HG02759 (cell line): ENCODE measurements at regions not wholly inside any gene's neighbourhood (a gene's known extent, or its start where the extent isn't known, plus 50 kb on each side); places are given as distances from the start of the nearest gene placed in this dataset.

Experiments used
- ATAC-seq: cut with Tn5 transposase; IDR thresholded peaks from one replicate; pipeline ENCODE4 v1.9.1; 2021; ENCODE audit warnings: mild to moderate bottlenecking, moderate library complexity; ENCODE audit not compliant: unreplicated experiment

GRCh38 chr7:46839651-46840050 is 742.3 kb downstream of the TNS3 start:
- ATAC-seq, result no peak

GRCh38 chr7:46838463-46838862 is 743.4 kb downstream of the TNS3 start:
- ATAC-seq, result no peak

- ATAC-seq, result no peak
Measured at GRCh38 chr7:46835556-46835955, 746.4 kb downstream of the TNS3 start.

- ATAC-seq, result no peak
Measured at GRCh38 chr7:46834921-46835320, 747.0 kb downstream of the TNS3 start.

GRCh38 chr7:46833197-46833596 is 748.7 kb downstream of the TNS3 start:
- ATAC-seq, result no peak

GRCh38 chr7:46832136-46832535 is 749.8 kb downstream of the TNS3 start:
- ATAC-seq, result no peak

DNA sequence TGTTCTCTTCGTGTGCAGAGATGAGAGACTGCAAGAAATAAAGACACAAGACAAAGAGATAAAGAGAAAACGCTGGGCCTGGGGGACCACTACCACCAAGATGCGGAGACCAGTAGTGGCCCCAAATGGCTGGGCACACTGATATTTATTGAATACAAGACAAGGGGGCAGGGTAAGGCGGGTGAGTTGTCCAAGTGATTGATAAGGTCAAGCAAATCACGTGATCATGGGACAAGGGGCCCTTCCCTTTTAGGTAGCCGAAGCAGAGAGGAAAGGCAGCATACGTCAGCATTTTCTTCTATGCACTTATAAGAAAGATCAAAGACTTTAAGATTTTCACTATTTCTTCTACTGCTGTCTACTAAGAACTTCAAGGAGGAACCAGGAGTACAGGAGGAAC is 762.1 kb downstream of the TNS3 start:
- no peak for ATAC-seq

- ATAC-seq, result no peak
Measured at GRCh38 chr7:46814516-46815250, 767.2 kb downstream of the TNS3 start.

DNA sequence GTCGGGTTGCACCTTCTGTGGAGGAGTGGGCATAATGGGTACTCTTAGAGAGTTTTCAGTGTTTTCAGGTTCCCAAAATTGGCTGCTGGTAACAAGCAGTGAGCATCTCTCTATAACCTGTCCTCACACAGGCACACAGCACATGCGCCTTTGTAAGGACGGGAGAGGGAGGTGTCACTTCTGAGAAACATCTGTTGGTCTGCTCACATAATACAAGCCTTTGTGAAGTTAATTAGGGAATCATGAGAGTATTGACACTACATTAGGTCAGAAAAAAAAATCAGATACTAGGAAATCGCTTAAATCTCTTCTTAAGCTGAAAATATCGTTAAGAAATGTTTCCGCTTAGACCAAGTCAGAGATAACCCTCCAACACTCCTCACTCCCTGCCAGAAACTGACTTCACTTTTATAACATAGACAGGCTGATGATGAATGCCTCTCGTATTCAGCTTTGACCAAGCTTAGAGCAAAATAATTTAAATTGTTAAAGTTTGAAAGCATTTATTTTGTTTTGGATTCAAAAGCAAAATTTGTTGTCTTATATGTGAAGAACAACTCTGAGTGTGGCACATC is 769.7 kb downstream of the TNS3 start:
- no peak for ATAC-seq

DNA sequence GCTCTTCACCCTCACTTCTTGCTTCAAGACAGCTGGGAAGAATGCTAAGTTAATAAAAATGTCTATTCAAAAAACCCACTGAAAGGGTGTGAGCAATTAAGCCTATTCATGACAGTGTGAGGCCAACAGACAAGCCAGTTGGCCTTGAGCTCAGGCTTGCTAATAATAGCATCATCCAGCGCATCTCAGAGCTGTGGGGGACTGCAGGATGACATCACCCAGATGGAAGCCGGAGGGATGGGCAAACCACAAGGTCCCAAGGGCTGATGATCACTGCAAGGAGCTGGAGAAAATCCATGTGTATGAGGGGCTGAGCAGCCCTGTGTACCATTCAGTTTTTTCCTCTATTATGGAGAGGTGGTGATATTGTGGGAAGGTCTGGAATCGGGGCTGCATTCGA is 770.4 kb downstream of the TNS3 start:
- ATAC-seq, result no peak

- no peak for ATAC-seq
Measured at GRCh38 chr7:46810986-46811385, 770.9 kb downstream of the TNS3 start.

DNA sequence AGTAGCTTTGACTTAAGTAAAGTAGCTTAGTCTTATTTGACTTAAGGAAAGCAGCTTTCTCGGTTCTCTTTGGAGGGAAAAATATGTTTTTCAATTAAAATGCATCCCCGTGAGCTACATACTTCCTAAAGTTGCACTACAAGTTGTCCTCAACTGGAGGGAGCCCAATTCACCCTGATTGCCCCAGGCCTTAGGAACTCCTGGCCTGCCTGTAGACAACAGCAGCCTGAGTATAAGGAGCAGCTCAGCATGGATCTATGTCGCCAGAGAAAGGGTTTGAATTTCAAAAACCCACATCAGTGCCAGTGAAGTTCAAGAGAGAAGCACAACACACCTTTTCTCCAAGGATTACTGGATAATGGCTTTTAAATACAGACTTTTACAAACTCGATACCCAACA is 772.0 kb downstream of the TNS3 start:
- ATAC-seq, result no peak

DNA sequence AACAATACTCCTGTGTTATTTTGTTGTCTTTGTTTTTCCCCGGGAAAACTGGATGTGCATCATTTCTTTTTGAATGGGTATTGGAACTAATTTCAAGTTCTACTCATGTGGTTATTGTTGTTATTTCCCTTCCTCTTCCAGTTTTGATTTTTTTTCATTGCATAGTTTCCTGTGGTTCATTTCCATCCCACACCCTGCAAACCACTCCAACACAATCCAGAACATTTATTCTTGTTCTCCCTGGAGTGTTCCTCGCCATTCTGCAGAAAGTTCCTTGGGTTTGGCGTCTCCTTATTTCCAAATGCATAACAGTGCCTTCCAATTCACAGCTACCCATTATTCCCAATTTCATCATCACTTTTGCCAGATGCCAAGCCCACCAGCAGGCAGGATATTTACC is 775.1 kb downstream of the TNS3 start:
- ATAC-seq, result no peak

GRCh38 chr7:46802479-46802878 is 779.4 kb downstream of the TNS3 start:
- no peak for ATAC-seq

GRCh38 chr7:46791188-46791587 is 790.7 kb downstream of the TNS3 start:
- no peak for ATAC-seq

- ATAC-seq, result no peak
Measured at GRCh38 chr7:46786995-46787394, 794.9 kb downstream of the TNS3 start.

DNA sequence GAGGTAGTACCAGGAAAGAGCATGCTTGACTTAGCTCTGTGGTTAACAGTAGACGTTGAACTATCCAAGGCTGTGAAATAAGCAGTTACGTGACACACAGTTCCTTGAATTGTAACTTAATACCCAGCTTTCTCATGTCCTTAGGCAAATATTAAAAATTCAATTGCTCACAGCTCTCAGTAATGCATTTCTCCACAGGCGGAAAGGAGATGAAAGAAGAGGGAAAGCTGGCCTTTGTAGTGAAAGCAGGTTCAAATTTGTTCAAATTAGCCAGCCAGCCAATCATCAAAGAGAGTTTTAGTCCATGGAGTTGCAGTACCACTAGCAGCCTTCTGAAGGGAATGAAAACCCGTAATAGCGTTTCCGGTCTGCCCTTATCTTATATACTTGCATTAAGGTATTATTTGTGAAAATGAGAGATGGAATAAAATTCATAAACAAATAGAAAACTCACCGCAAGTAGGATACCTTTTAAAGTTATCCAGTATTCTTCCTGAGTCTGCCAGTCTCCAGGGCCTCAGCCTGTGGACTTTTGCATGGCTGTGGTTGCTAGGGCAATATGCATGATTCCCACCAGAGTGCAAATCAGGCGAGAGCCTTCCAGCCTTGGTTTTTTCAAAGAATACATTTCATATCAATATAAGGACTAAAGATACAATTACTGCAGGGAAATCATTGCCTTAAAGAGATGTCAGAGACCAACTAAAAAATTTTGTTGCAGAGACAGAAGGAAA is 795.5 kb downstream of the TNS3 start:
- no peak for ATAC-seq

GRCh38 chr7:46784732-46785131 is 797.2 kb downstream of the TNS3 start:
- no peak for ATAC-seq

GRCh38 chr7:46781901-46782439 is 799.9 kb downstream of the TNS3 start:
- ATAC-seq, result no peak

DNA sequence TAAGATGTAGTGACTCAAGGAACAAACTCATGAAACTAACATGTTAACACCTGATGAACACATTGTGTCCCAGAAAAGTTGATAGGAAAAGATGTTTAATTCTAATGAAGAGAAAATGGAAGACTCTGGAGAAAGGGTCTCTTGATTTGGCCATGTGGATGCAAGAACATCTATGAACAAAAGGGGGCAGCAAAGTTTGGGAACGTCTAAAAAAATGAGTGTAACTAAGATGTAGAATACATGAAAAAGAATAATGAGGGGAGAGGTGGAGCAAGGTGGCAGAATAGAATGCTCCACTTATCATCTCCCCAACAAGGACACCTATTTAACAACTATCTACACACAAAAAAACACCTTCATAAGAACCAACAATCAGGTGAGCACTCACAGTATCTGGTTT is 805.1 kb downstream of the TNS3 start:
- ATAC-seq, result no peak

DNA sequence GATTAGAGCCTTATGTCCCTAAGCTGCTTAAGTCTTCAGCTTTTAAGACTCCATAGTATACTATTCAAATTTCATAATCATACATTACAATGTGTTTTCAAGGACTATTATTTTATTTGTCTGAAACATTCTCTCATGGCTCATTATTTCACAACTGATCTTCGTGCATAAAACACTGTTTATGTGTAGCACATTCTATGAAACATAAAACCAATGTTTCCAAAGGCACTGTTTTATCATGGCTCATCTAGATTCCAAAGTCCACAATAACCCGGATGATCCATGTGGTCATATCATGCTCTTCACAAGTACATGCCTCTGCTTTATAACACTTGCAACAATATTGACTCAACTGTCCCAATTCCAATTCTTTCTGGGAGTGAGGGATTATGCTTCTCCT is 806.1 kb downstream of the TNS3 start:
- ATAC-seq, result no peak

DNA sequence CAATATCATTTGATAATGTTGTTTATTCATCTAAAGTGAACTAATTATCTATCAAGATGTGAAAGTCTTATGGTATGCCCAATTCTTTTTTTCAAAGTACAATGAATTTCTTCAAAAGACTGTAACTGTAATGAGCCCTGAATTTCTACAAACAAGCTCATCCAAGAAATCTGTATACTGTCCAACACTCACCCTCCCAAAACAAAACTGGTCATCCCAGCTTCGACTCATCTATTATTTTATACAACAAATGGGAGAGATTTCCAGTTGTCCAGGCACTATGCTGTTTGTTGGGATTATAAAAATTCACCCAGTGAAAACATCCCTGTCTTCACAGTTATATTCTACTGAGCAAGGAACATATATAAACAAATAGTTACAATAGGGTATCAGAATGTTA is 806.9 kb downstream of the TNS3 start:
- no peak for ATAC-seq
